Left ventricle myocardium inferior (tissue), 1 donor: ENCODE measurements at regions not wholly inside any gene's neighbourhood (a gene's known extent, or its start where the extent isn't known, plus 50 kb on each side); places are given as distances from the start of the nearest gene placed in this dataset.

Experiments
- DNase-seq: peaks from one replicate; pipeline ENCODE4 v3.0.0-alpha.2; 2020
- H3K27ac ChIP-seq: fragments of 200-600 bp; replicated peaks from 2 replicates; pipeline ENCODE4 v1.8.0; 2021
- H3K27me3 ChIP-seq: fragments of 200-600 bp; 2 replicates; pipeline ENCODE4 v1.8.0; 2021; ENCODE audit warnings: low read depth
- H3K36me3 ChIP-seq: fragments of 200-600 bp; 2 replicates; pipeline ENCODE4 v1.8.0; 2021
- H3K4me1 ChIP-seq: fragments of 200-600 bp; 2 replicates; pipeline ENCODE4 v1.8.0; 2021
- H3K4me3 ChIP-seq: fragments of 200-600 bp; 2 replicates; pipeline ENCODE4 v1.8.0; 2021; ENCODE audit warnings: mild to moderate bottlenecking, moderate library complexity
- H3K9me3 ChIP-seq: fragments of 200-600 bp; replicated peaks from 2 replicates; pipeline ENCODE4 v1.8.0; 2021
- intact Hi-C: fragments of 100-400 bp; cut with micrococcal nuclease; formaldehyde crosslinking; loops from one replicate; pipeline ENCODE4 v1.11.0; 2022
- TF ChIP-seq, protein P1 (sequence below): fragments of 200-600 bp; IDR thresholded peaks from 2 replicates; pipeline ENCODE4 v1.8.0; 2021; ENCODE audit warnings: antibody characterized with exemption, mild to moderate bottlenecking, borderline replicate concordance
- donor health status: DM: no; HTN: yes; CAD: no; lungs with severe emphysema.

GRCh38 chr2:44098891-44099290, 69.8 kb upstream of the PPM1B start:
- Histone ChIP-seq H3K27me3 (no peaks in the 10 kb centered on the region), H3K9me3 (no peaks in the 10 kb centered on the region), H3K27ac (no peak overlapping the region), H3K4me3 (no peak overlapping the region), H3K4me1 (peaks cover 10% of the 10 kb centered on the region), H3K36me3 (no peaks in the 10 kb centered on the region)
- TF ChIP-seq, protein P1, sequence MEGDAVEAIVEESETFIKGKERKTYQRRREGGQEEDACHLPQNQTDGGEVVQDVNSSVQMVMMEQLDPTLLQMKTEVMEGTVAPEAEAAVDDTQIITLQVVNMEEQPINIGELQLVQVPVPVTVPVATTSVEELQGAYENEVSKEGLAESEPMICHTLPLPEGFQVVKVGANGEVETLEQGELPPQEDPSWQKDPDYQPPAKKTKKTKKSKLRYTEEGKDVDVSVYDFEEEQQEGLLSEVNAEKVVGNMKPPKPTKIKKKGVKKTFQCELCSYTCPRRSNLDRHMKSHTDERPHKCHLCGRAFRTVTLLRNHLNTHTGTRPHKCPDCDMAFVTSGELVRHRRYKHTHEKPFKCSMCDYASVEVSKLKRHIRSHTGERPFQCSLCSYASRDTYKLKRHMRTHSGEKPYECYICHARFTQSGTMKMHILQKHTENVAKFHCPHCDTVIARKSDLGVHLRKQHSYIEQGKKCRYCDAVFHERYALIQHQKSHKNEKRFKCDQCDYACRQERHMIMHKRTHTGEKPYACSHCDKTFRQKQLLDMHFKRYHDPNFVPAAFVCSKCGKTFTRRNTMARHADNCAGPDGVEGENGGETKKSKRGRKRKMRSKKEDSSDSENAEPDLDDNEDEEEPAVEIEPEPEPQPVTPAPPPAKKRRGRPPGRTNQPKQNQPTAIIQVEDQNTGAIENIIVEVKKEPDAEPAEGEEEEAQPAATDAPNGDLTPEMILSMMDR: no peak
- DNase-seq: no peak
- intact Hi-C loops: no loop called here

- intact Hi-C loops: no loop called here
These were observed 68.3 kb upstream of the PPM1B start for GRCh38 chr2:44100351-44100750.

GRCh38 chr2:44101246-44101645, 67.4 kb upstream of the PPM1B start:
- intact Hi-C loops: no loop called here
- H3K27me3 ChIP-seq: no peaks in the 10 kb centered on the region
- TF ChIP-seq, protein P1: no peak

More at GRCh38 chr2:44100351-44100750, 68.3 kb upstream of the PPM1B start:
- no peak overlapping the region for H3K27ac ChIP-seq
- TF ChIP-seq, protein P1: no peak
- H3K27me3 ChIP-seq: no peaks in the 10 kb centered on the region
- H3K9me3 ChIP-seq: no peaks in the 10 kb centered on the region
- H3K4me1 ChIP-seq: peaks cover 10% of the 10 kb centered on the region
- DNase-seq: peak; percentile 25
- no peaks in the 10 kb centered on the region for H3K36me3 ChIP-seq
- no peak overlapping the region for H3K4me3 ChIP-seq

DNA sequence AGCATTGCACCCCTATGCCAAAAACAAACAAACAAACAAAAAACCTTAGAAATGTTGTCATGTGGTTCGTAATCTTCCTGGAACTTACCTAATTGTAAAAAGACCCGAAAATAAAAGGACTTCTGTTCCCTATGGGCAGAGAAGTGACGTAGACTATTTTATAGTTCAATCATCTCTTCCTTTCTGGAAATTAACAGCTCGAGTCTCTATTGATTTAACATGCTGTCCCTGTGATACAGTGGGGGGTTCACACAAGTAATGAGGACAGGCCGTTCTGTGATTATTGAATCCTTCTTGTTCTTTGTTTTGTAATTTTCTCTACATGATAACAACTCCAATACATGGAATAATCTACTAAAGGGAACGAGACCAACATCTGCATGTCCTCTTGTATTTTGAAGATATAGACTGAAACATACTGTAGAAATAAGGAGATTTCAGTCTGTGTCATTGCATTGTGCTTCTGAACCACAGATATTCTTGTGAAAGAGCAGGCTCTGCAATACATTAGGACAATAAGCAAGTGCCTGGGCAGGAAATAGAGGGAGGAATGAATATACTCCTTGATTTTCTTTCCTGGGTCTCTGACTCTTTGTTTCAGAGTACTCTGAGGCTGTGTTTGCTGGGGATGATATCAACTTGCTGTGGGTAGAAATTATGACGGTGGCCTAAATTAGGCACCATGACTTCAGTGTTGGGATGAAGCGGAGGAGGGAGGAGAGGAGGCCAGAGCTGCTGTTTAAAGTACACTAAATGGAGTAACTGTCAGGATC, 65.7 kb upstream of the PPM1B start:
- TF ChIP-seq, protein P1: no peak
- H3K27me3 ChIP-seq: no peaks in the 10 kb centered on the region
- DNase-seq: no peak
- H3K36me3 ChIP-seq: no peaks in the 10 kb centered on the region
- intact Hi-C loops: no loop called here
- H3K9me3 ChIP-seq: no peaks in the 10 kb centered on the region
- H3K27ac ChIP-seq: no peak overlapping the region
- no peak overlapping the region for H3K4me3 ChIP-seq
- H3K4me1 ChIP-seq: peaks cover 10% of the 10 kb centered on the region

More at GRCh38 chr2:44101246-44101645, 67.4 kb upstream of the PPM1B start:
- peaks cover 10% of the 10 kb centered on the region for H3K4me1 ChIP-seq
- no peak overlapping the region for H3K4me3 ChIP-seq
- no peaks in the 10 kb centered on the region for H3K9me3 ChIP-seq
- no peak for DNase-seq
- no peaks in the 10 kb centered on the region for H3K36me3 ChIP-seq
- no peak overlapping the region for H3K27ac ChIP-seq

- Histone ChIP-seq H3K9me3 (no peaks in the 10 kb centered on the region), H3K4me3 (no peak overlapping the region), H3K27ac (no peak overlapping the region), H3K27me3 (no peaks in the 10 kb centered on the region), H3K4me1 (peaks cover 10% of the 10 kb centered on the region), H3K36me3 (no peaks in the 10 kb centered on the region)
- TF ChIP-seq, protein P1: no peak
- intact Hi-C loops: no loop called here
- no peak for DNase-seq
These were observed 65.0 kb upstream of the PPM1B start for GRCh38 chr2:44103639-44104038.
